GM19043 (cell line): ENCODE measurements at regions not wholly inside any gene's neighbourhood (a gene's known extent, or its start where the extent isn't known, plus 50 kb on each side); places are given as distances from the start of the nearest gene placed in this dataset.

ENCODE experiments used
- ATAC-seq: cut with Tn5 transposase; IDR thresholded peaks from one replicate; pipeline ENCODE4 v1.9.1; 2021; ENCODE audit warnings: low read depth; ENCODE audit not compliant: unreplicated experiment

- no peak for ATAC-seq
These were observed 395.1 kb upstream of the GNPDA2 start for GRCh38 chr4:45121426-45121975.

DNA sequence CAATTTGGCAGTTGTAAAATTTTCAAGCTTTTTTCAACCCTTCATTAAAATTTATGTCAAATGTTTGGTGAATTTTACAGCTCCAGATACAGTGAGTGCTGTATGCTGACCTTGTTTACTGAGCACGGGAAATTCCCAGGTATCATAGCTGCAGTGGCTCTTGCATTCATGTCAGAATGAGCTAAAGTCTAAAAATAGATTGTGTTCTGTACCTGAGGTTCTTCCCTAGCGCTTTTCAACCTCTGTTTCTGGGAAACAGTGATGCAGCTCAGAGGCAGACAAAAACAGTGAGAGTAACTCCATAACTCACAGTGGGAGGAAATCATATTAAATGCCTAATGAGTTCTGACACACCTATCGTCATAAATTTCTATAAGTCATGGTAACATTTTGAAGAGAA, 393.8 kb upstream of the GNPDA2 start:
- no peak for ATAC-seq

GRCh38 chr4:45119376-45119775, 393.0 kb upstream of the GNPDA2 start:
- ATAC-seq: no peak

DNA sequence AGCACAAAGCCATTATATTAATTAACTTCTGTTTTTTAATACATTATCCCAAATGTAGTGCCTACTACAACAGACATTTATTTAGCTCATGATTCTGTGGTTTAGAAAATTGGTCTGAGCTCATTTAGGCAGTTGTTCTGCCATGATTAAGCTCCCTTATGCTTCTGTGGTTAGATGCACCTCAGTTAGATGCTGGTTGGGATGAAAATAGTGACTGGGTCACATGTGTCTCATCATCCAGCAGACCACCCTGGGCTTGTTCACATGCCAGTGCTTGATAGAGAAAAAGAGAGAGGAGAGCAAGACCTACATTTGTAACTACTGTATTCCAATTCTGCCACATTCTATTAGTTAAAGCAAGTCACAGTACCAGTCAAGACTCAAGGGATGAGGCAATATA, 376.4 kb upstream of the GNPDA2 start:
- no peak for ATAC-seq

DNA sequence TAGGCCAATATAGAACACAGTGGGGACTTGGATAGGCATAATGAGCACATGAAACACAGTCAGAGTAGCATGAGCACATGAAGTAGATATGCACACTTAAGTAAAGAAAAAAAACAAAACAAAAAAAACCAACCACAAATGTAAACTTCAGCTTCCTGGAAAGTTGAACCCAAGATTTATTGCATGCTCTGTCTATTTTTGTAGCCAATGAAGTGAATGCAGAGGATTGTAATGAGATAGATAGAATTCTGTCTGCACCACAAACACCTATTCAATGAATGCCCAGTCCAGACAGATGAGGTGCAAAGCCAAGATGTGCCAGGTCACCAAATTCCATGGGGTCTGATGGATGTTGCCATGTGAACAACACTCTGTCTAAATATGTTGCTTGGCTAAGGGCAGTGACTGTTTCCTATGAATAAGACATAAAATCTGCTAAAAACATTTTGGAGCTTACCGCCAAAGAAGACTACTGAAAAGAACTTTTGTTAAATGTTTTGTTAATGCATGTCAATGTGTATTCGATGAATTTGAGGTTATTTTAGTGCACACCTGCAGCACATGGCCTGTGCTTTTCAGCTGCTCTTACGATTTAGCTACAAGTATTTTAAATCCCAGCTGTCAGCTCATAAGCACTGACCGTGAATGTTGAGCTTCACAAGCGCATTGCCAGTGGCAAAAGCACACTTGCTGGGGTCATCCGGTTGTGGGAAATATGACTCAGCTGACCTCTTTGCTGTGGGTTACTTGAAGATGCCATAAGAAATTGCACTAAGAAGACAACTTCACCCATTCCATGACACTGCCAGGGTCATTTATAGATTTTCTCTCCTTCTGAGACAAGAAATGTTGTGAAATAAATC, 374.8 kb upstream of the GNPDA2 start:
- ATAC-seq: no peak

DNA sequence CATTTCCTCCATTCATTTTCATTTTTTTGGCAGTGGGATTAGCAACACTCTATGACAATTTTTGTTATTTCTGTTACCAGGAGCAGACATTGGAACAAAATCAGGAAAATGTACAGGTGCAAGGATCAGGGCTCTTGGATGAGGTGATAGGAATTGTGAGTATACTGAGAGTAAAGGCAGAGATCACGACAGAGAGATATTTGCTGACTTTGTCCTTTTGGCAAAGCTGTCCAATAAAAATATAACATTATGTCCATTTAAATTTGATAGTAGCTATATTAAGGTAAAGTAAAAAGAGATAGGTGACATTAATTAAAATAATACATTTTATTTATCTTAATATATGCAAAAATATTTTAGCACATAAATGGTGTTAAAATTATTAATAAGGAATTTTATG, 373.1 kb upstream of the GNPDA2 start:
- no peak for ATAC-seq

DNA sequence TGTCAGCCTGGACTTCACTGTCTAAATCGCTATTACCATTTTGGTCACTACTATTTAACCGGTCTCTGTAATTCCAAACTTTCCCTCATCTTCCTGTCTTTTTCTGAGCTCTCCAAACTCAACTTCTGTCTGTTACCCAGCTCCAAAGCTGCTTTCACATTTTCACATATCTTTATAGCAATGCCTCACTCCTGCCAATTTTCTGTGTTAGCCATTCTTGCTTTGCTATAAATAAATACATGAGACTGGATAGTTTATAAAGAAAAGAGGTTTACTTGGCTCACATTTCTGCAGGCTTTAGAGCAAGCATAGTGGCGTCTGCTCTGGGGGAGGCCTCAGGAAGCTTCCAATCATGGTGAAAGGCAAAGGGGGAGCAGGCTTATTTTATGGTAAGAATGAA, 368.3 kb upstream of the GNPDA2 start:
- no peak for ATAC-seq

- no peak for ATAC-seq
These were observed 355.7 kb upstream of the GNPDA2 start for GRCh38 chr4:45082101-45082500.

- ATAC-seq: no peak
These were observed 353.3 kb upstream of the GNPDA2 start for GRCh38 chr4:45079616-45080015.

DNA sequence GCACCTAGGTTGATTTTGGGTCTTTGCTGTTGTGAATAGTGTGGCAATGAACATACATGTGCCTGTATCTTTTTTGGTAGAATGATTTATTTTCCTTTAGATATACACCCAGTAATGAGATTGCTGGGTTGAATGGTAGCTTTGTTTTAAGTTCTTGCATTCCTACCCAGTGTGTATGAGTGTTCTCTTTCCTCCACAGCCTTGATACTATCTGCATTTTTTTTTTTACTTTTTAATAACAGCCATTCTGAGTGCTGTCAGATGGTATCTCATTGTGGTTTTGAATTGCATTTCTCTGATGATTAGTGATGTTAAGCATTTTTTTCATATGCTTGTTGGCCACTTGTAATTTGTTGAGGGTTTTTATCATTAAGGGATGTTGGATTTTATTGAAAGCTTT, 351.8 kb upstream of the GNPDA2 start:
- no peak for ATAC-seq

GRCh38 chr4:45072981-45073380, 346.6 kb upstream of the GNPDA2 start:
- ATAC-seq: no peak

DNA sequence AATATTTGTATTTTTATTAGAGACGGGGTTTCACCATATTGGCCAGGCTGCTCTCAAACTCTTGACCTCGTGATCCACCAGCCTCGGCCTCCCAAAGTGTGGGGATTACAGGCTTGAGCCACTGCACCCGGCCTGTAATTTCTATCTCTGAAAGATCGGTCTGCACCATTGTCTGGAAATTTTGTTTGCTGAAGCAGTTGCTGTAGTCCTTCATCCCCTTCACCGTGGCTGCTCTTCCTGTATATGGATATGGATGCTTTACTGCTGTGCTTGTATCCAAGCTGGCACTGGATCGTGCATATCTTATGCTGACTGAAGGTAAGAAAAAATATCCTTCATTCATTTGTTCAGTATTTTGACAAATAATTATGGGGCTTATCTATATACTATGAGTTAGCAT, 338.4 kb upstream of the GNPDA2 start:
- ATAC-seq: no peak

DNA sequence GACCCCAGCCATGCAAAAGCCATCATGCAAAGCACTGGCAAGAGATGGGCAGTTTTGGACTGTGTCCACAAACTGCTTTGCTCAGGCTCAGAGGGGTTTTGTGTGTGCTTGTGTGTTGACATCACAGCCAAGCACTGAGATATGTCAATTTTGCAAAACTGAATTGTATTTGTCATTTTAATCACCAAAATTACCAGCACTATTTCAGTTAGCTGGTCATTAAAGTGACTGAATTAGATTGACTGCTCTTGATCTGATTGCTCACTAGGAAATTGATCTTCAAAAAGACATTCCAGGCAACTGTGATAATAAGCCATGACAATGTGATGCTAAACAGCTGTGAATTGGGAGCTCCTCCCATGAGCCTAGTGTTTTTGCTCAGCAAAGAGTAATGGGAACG, 337.3 kb upstream of the GNPDA2 start:
- no peak for ATAC-seq

GRCh38 chr4:45062935-45063545, 336.7 kb upstream of the GNPDA2 start:
- ATAC-seq: no peak

GRCh38 chr4:45043911-45044310, 317.6 kb upstream of the GNPDA2 start:
- ATAC-seq: no peak

GRCh38 chr4:45036677-45037076, 310.3 kb upstream of the GNPDA2 start:
- ATAC-seq: no peak

GRCh38 chr4:45033676-45034419, 307.5 kb upstream of the GNPDA2 start:
- no peak for ATAC-seq

- ATAC-seq: no peak
These were observed 303.7 kb upstream of the GNPDA2 start for GRCh38 chr4:45030059-45030458.

GRCh38 chr4:45007508-45007907, 281.2 kb upstream of the GNPDA2 start:
- ATAC-seq: no peak

GRCh38 chr4:45006078-45006477, 279.7 kb upstream of the GNPDA2 start:
- ATAC-seq: no peak

- no peak for ATAC-seq
These were observed 278.6 kb upstream of the GNPDA2 start for GRCh38 chr4:45004847-45005565.
